ENCODE measurements at regions not wholly inside any gene's neighbourhood (a gene's known extent, or its start where the extent isn't known, plus 50 kb on each side); places are given as distances from the start of the nearest gene placed in this dataset.

DNA sequence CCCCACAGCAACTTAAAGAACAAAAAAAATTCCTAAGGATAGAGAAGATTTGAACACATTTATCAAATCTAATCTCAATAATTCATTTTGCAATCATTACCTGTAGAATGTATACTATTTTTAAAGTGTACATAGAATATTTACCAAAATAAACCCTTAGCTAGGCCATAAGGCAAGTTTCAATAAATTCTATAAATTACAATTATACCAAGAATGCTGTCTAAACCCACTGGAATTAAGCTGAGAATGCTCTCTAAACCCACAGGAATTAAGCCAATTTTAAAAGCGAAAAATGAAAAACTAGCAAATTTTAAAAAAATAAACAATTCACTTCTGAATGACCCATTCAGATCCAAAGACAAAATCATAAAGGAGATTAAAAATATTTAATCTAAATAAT, 540.4 kb upstream of the NBEA start:
- TF ChIP-seq CTCF (conservative IDR thresholded peaks at IDR 0.05; ENCODE audit: low read depth, low read length) (no peak), USF2 (IDR thresholded peaks at IDR 0.05; ENCODE audit: low read depth, low read length) (no peak), FOS (IDR thresholded peaks at IDR 0.05; ENCODE audit: low read depth, low read length) (no peak), CEBPB (IDR thresholded peaks at IDR 0.05; ENCODE audit: low read depth, low read length) (no peak), POLR2A (IDR thresholded peaks at IDR 0.05; ENCODE audit: low read depth, low read length) (no peak), RFX5 (IDR thresholded peaks at IDR 0.05; ENCODE audit: low read depth, low read length) (no peak), RAD21 (IDR thresholded peaks at IDR 0.05; ENCODE audit: low read length) (no peak)

Data from IMR-90 (cell line).